HCT116 (cell line): ENCODE measurements at regions not wholly inside any gene's neighbourhood (a gene's known extent, or its start where the extent isn't known, plus 50 kb on each side); places are given as distances from the start of the nearest gene placed in this dataset.

Experiments
- POLR2A ChIP-seq: IDR thresholded peaks from 2 replicates; pipeline ENCODE4 v1.7.0; 2011; ENCODE audit warnings: borderline replicate concordance; ENCODE audit not compliant: insufficient read depth, insufficient read length; ENCODE audit errors: extremely low read depth
- TF ChIP-seq, protein P1 (sequence below), 3 experiments: fragments of 200-600 bp in 1 of 3; sonication (generic) in 1 of 3; IDR thresholded peaks in 2 of 3; conservative IDR thresholded peaks in 1 of 3; 2 replicates each; pipeline ENCODE4 v1.5.1; 2012 to 2017; ENCODE audit warnings: low read depth in 2 of 3, low read length in 2 of 3, antibody characterized with exemption in 1 of 3, borderline replicate concordance in 1 of 3, control low read depth in 1 of 3, mild to moderate bottlenecking in 1 of 3, mixed read lengths in 1 of 3, mixed run types in 1 of 3, moderate library complexity in 1 of 3; ENCODE audit not compliant: insufficient read depth in 1 of 3
- TF ChIP-seq, protein P2 (sequence below): IDR thresholded peaks from 2 replicates; pipeline ENCODE4 v1.6.1; 2012

DNA sequence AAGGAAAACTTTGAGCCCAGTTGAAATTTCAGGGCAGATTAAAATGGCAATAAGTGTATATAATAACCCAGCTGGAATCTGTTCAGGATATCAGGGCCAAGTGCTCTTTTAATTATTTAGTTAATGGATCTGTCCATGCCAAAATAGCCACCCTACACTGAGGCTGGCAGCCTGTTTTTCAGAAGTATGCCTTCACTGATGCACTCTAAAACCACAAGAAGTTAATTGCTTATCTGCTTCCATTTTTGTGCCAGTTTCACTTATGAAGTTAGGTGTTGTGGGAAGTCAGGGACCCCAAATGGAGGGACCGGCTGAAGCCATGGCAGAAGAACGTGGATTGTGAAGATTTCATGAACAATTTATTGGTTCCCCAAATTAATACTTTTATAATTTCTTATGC is 960.3 kb downstream of the C4orf33 start:
- TF ChIP-seq, protein P1, sequence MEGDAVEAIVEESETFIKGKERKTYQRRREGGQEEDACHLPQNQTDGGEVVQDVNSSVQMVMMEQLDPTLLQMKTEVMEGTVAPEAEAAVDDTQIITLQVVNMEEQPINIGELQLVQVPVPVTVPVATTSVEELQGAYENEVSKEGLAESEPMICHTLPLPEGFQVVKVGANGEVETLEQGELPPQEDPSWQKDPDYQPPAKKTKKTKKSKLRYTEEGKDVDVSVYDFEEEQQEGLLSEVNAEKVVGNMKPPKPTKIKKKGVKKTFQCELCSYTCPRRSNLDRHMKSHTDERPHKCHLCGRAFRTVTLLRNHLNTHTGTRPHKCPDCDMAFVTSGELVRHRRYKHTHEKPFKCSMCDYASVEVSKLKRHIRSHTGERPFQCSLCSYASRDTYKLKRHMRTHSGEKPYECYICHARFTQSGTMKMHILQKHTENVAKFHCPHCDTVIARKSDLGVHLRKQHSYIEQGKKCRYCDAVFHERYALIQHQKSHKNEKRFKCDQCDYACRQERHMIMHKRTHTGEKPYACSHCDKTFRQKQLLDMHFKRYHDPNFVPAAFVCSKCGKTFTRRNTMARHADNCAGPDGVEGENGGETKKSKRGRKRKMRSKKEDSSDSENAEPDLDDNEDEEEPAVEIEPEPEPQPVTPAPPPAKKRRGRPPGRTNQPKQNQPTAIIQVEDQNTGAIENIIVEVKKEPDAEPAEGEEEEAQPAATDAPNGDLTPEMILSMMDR (IDR thresholded peaks at IDR 0.05 in 2 of 3, conservative IDR thresholded peaks at IDR 0.05 in 1 of 3; ENCODE audit: borderline replicate concordance in 1 of 3, insufficient read depth in 1 of 3, low read depth in 2 of 3, low read length in 2 of 3), result no peak
- no peak for TF ChIP-seq POLR2A
- TF ChIP-seq, protein P2, sequence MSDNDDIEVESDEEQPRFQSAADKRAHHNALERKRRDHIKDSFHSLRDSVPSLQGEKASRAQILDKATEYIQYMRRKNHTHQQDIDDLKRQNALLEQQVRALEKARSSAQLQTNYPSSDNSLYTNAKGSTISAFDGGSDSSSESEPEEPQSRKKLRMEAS, result no peak
